Progenitor cell of endocrine pancreas (in vitro differentiated cells): ENCODE measurements at regions not wholly inside any gene's neighbourhood (a gene's known extent, or its start where the extent isn't known, plus 50 kb on each side); places are given as distances from the start of the nearest gene placed in this dataset.
A peak's percentile ranks its signal among the peaks of the same experiment; 100 is the strongest.

ENCODE experiments used
- DNase-seq: peaks from one replicate; pipeline ENCODE4 v3.0.0; 2021; ENCODE audit warnings: low spot score; ENCODE audit not compliant: unreplicated experiment
- H3K27ac Mint-ChIP-seq: 2 replicates; pipeline ENCODE4 v1.8.0; 2021; ENCODE audit warnings: mild to moderate bottlenecking, moderate library complexity, mixed read lengths
- H3K27me3 Mint-ChIP-seq: 2 replicates; pipeline ENCODE4 v1.8.0; 2021; ENCODE audit warnings: mixed read lengths
- H3K36me3 Mint-ChIP-seq: 2 replicates; pipeline ENCODE4 v1.8.0; 2022; ENCODE audit warnings: mixed read lengths; ENCODE audit not compliant: insufficient read depth
- H3K4me1 Mint-ChIP-seq: 2 replicates; pipeline ENCODE4 v1.8.0; 2021; ENCODE audit warnings: low read depth, mixed read lengths
- H3K4me3 Mint-ChIP-seq: 2 replicates; pipeline ENCODE4 v1.8.0; 2021; ENCODE audit warnings: low read depth, mild to moderate bottlenecking, moderate library complexity, mixed read lengths
- H3K9me3 Mint-ChIP-seq: 2 replicates; pipeline ENCODE4 v1.8.0; 2021; ENCODE audit warnings: low read depth, mixed read lengths
- TF ChIP-seq, protein P1 (sequence below): fragments of 200-600 bp; sonication (generic); IDR thresholded peaks from one replicate; pipeline ENCODE4 v1.5.0; 2021; ENCODE audit warnings: antibody characterized with exemption, mild to moderate bottlenecking; ENCODE audit not compliant: unreplicated experiment

DNA sequence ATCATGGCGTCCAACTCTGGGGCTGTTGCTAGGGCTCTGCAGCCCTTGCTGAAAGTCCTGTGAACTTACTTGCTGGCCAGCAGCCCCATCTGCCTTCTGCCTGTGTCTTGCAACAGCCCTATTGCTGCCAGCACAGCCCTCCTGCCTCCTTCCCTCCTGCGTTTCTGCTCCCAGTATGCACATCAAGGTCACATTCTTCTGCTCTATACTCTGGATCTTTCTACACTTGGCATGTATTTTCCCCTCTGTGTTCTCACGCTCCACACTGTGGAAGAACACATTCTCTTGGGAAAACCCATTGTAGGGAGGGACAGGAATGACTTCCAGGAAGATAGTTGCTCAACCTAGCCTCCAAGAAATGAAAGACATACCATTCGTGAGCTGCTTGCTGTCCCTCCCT lies 80.9 kb upstream of the PHACTR2 start:
- Mint-ChIP-seq H3K4me1 (peaks cover 10% of the 10 kb centered on the region), H3K36me3 (no peaks in the 10 kb centered on the region), H3K9me3 (no peaks in the 10 kb centered on the region), H3K27ac (no peak overlapping the region), H3K27me3 (peaks cover 10% of the 10 kb centered on the region), H3K4me3 (no peak overlapping the region)
- no peak for DNase-seq
- TF ChIP-seq, protein P1, sequence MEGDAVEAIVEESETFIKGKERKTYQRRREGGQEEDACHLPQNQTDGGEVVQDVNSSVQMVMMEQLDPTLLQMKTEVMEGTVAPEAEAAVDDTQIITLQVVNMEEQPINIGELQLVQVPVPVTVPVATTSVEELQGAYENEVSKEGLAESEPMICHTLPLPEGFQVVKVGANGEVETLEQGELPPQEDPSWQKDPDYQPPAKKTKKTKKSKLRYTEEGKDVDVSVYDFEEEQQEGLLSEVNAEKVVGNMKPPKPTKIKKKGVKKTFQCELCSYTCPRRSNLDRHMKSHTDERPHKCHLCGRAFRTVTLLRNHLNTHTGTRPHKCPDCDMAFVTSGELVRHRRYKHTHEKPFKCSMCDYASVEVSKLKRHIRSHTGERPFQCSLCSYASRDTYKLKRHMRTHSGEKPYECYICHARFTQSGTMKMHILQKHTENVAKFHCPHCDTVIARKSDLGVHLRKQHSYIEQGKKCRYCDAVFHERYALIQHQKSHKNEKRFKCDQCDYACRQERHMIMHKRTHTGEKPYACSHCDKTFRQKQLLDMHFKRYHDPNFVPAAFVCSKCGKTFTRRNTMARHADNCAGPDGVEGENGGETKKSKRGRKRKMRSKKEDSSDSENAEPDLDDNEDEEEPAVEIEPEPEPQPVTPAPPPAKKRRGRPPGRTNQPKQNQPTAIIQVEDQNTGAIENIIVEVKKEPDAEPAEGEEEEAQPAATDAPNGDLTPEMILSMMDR = no peak

- H3K9me3 Mint-ChIP-seq = no peaks in the 10 kb centered on the region
- peaks cover 10% of the 10 kb centered on the region for H3K4me1 Mint-ChIP-seq
- DNase-seq = no peak
- TF ChIP-seq, protein P1 = no peak
- H3K27me3 Mint-ChIP-seq = peaks cover 10% of the 10 kb centered on the region
- no peak overlapping the region for H3K27ac Mint-ChIP-seq
- no peak overlapping the region for H3K4me3 Mint-ChIP-seq
- peaks cover 2% of the 10 kb centered on the region for H3K36me3 Mint-ChIP-seq
These were observed 82.3 kb upstream of the PHACTR2 start for GRCh38 chr6:143595251-143596036.

DNA sequence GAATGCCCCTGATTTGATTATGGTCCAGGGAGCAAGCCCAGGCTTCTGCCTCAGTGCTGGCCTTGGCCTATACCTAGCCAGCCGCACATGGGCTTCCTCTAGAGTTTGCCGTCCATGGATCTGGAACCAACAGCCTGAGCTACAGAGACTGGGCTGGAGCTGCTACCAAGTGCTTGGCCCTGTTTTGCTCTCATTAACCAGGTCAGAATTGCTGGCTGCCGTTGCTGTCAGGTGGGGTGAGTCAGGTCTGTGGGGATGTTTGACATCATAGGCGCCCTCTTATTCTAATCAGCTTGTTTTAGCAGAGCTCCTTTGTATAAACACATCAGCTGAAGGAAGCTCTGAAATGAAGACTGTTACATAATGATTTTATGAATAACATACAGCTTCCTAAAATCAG lies 83.1 kb upstream of the PHACTR2 start:
- H3K27ac Mint-ChIP-seq = no peak overlapping the region
- peaks cover 10% of the 10 kb centered on the region for H3K4me1 Mint-ChIP-seq

DNA sequence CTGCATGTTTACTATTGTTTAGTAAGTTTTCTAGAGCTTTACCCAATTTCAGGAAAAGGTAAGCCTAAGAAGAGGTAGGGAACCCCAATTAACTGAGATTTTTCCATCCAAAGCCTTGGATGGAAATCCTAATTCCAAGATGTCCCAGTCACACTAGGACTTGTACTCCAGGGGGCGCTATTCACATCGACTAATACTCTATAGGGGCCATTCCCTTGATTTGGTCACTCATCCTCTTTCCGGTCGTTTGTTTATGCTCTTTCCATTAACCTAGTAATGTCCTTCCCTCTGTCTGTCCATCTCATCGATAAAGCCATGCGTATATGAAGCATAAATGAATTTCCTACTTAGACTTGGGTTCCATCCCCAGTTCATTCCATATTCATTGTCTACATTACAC lies 80.8 kb upstream of the FUCA2 start:
- Mint-ChIP-seq H3K36me3 (peaks cover 2% of the 10 kb centered on the region), H3K9me3 (no peaks in the 10 kb centered on the region), H3K4me1 (peaks cover 2% of the 10 kb centered on the region), H3K4me3 (no peak overlapping the region), H3K27me3 (peaks cover 4% of the 10 kb centered on the region), H3K27ac (no peak overlapping the region)
- TF ChIP-seq, protein P1 = peak; percentile 40
- no peak for DNase-seq

More for the DNA sequence above, 83.1 kb upstream of the PHACTR2 start:
- H3K9me3 Mint-ChIP-seq = no peaks in the 10 kb centered on the region
- H3K4me3 Mint-ChIP-seq = no peak overlapping the region
- peaks cover 10% of the 10 kb centered on the region for H3K27me3 Mint-ChIP-seq
- H3K36me3 Mint-ChIP-seq = peaks cover 2% of the 10 kb centered on the region
- TF ChIP-seq, protein P1 = no peak
- DNase-seq = no peak

GRCh38 chr6:143591441-143591840 lies 79.9 kb upstream of the FUCA2 start:
- Mint-ChIP-seq H3K27me3 (no peaks in the 10 kb centered on the region), H3K9me3 (no peaks in the 10 kb centered on the region), H3K4me3 (no peak overlapping the region), H3K36me3 (peaks cover 2% of the 10 kb centered on the region), H3K4me1 (no peaks in the 10 kb centered on the region), H3K27ac (no peak overlapping the region)
- TF ChIP-seq, protein P1 = no peak
- DNase-seq = no peak
